Psoas muscle (tissue), 7 donors: ENCODE measurements at regions not wholly inside any gene's neighbourhood (a gene's known extent, or its start where the extent isn't known, plus 50 kb on each side); places are given as distances from the start of the nearest gene placed in this dataset.

ENCODE experiments used
- ATAC-seq, 4 donors: fragments of 200-7000 bp; cut with Tn5 transposase; one replicate each; pipeline ENCODE4 v1.9.1; 2020; ENCODE audit warnings: moderate library complexity in 3 of 4, mild to moderate bottlenecking in 2 of 4
- DNase-seq, 2 donors: peaks; one replicate each; pipeline ENCODE4 v3.0.0-alpha.2; 2020
- H3K27ac ChIP-seq: fragments of 200-600 bp; one replicate; pipeline ENCODE4 v1.8.0; 2022
- H3K27me3 ChIP-seq, 3 donors: fragments of 200-600 bp in 1 of 3; one replicate each; pipeline versions ENCODE4 v1.6.1 to v1.8.0; 2013 to 2022; ENCODE audit warnings: low read length in 2 of 3, mild to moderate bottlenecking in 2 of 3, moderate library complexity in 1 of 3; ENCODE audit not compliant: insufficient read depth in 3 of 3
- H3K36me3 ChIP-seq, 2 donors: fragments of 200-600 bp in 1 of 2; one replicate each; pipeline versions ENCODE4 v1.6.1 to v1.8.0; 2013 to 2022; ENCODE audit warnings: low read depth in 1 of 2, mild to moderate bottlenecking in 1 of 2, moderate library complexity in 1 of 2; ENCODE audit not compliant: insufficient read depth in 1 of 2
- H3K4me1 ChIP-seq: fragments of 200-600 bp; one replicate; pipeline ENCODE4 v1.8.0; 2022
- H3K4me3 ChIP-seq: fragments of 200-600 bp; one replicate; pipeline ENCODE4 v1.8.0; 2022; ENCODE audit warnings: mild to moderate bottlenecking
- H3K9me3 ChIP-seq: fragments of 200-600 bp; one replicate; pipeline ENCODE4 v1.8.0; 2022
- WGBS, 3 donors: extraction: QIAGEN DNeasy Blood & Tissue Kit; methylation state at CpG; one replicate each; pipeline versions ENCODE4 v1.1.6 to v1.1.7; 2013; 5-methylcytosine and 5-hydroxymethylcytosine counted together
- intact Hi-C, 2 donors: fragments of 100-400 bp; cut with DNase I; formaldehyde crosslinking; loops; one replicate each; pipeline versions ENCODE4 v1.11.0 to v1.14.2; 2022
- TF ChIP-seq, protein P1 (sequence below): fragments of 200-600 bp; IDR thresholded peaks from one replicate; pipeline ENCODE4 v1.8.0; 2022; ENCODE audit warnings: antibody characterized with exemption
- donor health status: healthy with polysubstance abuse.
- donor health status: DM: no; HTN: no; CAD: no; lungs with moderate emphysema.
- donor health status: Bipolar disorder and iron deficiency.
- donor health status: healthy.
- donor health status: DM: yes; HTN: yes; CAD: no.
- donor health status: DM: no; HTN: no; CAD: no.
- donor health status: DM: yes; HTN: yes; CAD: no.

DNA sequence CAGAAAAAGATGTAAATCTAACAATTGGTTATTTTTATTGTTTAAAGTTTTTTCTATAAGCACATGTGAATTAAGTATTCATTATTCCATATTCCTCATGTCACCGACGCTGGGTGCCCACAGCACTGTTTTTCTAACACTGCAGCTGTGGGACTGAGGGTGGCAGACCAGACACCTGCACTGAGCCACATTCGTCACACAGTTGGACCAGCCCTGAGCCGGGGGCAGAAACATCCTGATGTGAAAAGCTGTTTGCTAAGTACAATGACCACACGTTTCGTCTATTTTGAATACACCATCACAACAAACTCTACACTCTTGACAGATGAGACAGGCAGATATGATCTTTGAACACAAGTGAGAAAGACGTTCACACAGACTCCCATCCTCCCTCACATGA is 749.5 kb downstream of the KCNJ18 start:
- Histone ChIP-seq H3K27me3 (no peaks in the 10 kb centered on the region), H3K36me3 (no peaks in the 10 kb centered on the region), H3K4me3 (no peak overlapping the region), H3K9me3 (no peaks in the 10 kb centered on the region), H3K27ac (no peak overlapping the region), H3K4me1 (no peaks in the 10 kb centered on the region)
- intact Hi-C loops = no loop called here
- DNase-seq = no peak
- WGBS, 3 donors = 64 to 71% (median 65%) methylated on average over 7 of the region's 7 CpGs
- no peak for ATAC-seq
- TF ChIP-seq, protein P1, sequence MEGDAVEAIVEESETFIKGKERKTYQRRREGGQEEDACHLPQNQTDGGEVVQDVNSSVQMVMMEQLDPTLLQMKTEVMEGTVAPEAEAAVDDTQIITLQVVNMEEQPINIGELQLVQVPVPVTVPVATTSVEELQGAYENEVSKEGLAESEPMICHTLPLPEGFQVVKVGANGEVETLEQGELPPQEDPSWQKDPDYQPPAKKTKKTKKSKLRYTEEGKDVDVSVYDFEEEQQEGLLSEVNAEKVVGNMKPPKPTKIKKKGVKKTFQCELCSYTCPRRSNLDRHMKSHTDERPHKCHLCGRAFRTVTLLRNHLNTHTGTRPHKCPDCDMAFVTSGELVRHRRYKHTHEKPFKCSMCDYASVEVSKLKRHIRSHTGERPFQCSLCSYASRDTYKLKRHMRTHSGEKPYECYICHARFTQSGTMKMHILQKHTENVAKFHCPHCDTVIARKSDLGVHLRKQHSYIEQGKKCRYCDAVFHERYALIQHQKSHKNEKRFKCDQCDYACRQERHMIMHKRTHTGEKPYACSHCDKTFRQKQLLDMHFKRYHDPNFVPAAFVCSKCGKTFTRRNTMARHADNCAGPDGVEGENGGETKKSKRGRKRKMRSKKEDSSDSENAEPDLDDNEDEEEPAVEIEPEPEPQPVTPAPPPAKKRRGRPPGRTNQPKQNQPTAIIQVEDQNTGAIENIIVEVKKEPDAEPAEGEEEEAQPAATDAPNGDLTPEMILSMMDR = no peak

DNA sequence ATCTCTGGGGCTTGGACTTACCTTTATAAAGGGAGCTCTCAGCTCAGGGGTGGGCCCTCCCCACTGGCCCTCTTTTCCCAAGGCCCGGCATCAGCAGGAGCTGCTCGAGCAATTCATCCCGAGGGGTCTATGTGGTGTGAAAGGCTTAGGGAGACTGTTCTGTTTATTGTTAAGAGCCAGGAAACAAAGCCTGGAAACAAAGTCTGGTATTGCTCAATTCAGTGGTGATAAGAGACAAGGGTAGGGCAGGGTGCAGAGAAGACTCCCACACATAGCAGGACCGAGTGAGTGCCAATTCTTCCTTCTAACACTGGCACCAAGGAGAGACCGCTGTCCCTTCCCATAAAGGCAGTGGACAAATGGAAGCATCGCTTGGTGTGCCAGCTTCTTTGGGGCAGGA is 750.7 kb downstream of the KCNJ18 start:
- TF ChIP-seq, protein P1 = no peak
- WGBS, 3 donors = 69 to 83% (median 72%) methylated on average over 6 of the region's 6 CpGs
- Histone ChIP-seq H3K9me3 (no peaks in the 10 kb centered on the region), H3K4me1 (no peaks in the 10 kb centered on the region), H3K4me3 (no peak overlapping the region), H3K27me3 (no peaks in the 10 kb centered on the region), H3K36me3 (no peaks in the 10 kb centered on the region), H3K27ac (no peak overlapping the region)
- ATAC-seq = no peak
- intact Hi-C loops = no loop called here
- DNase-seq = no peak

DNA sequence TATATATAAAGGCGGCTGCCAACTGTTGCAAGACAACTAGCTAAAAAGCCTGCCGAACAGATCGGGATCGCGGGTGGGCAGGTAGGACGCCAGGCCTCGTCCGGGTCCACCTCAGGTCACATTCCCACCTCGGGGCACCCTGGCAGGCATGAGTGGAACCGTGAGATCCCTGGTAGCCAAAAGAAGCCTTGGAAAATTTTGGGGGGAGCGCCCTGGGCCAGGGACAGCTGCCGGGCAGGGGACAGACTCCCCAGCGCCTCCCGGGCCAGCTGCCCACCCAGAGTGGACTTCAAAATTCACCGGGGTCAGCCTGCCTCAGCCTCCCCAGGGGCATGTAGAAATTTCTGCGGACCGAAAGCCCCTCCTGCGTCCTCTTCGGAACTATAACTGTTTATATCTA is 760.9 kb downstream of the KCNJ18 start:
- DNase-seq (no peak), ATAC-seq (no peak)
- Histone ChIP-seq H3K4me3 (no peak overlapping the region), H3K9me3 (no peaks in the 10 kb centered on the region), H3K27ac (no peak overlapping the region), H3K36me3 (no peaks in the 10 kb centered on the region), H3K4me1 (no peaks in the 10 kb centered on the region), H3K27me3 (peaks cover 0 to 2% (median 0%) of the 10 kb centered on the region in 3 donors)
- intact Hi-C loops = no loop called here
- 87 to 90% (median 89%) methylated on average over 19 of the region's 19 CpGs for WGBS, 3 donors
- TF ChIP-seq, protein P1 = no peak

DNA sequence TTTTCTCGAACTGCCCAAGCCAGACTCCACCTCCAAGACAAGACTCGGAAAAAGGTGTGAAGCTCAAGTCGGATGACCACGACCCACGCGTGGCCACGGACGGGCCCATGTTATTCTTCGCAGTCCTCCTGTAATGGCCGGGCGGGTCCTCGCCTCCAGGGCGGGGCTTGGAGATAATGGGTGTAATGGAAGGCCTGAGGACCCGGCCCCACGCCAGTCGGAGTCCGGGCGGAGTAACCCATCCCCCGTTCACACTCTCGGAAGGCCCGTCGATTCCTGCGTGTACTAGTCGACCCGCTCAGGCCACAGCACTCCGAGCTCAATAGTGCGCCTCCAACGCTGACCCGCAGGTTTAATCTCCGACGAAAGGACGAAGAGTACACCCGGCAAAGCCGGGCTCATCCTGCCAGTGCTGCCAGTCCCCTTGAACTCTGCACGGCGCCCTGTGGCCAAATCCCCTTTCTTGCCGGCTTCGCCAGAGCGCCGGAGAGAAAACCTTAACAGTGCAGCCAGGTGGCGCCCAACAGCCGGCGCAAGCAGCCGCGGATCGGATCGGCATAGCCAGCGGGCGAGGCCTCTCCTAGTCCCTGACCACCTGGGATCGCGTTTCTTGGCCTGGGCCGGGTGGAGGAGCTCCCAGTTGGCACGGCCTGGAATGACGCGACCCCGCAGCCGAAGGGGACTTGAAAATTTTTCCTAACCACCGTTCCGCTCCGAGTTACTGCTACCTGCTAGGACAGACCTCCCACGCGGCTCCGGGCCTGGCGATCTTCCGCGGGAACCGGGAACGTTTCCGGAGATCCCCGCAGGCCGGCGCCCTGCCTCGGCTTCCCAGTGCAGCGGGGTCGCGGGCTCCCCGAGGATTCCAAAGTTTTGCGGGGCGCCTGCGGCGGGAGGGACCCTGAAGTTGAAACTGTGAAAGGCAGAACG is 762.0 kb downstream of the KCNJ18 start:
- ATAC-seq (no peak), DNase-seq (no peak)
- Histone ChIP-seq H3K9me3 (no peaks in the 10 kb centered on the region), H3K4me3 (no peak overlapping the region), H3K4me1 (no peaks in the 10 kb centered on the region), H3K27me3 (peaks cover 0 to 2% (median 0%) of the 10 kb centered on the region in 3 donors), H3K27ac (no peak overlapping the region), H3K36me3 (no peaks in the 10 kb centered on the region)
- TF ChIP-seq, protein P1 = no peak
- WGBS, 3 donors = 67 to 72% (median 70%) methylated on average over 82 of the region's 82 CpGs
- intact Hi-C loops = no loop called here
